Left forelimb (tissue), 1 donor: ENCODE measurements at regions not wholly inside any gene's neighbourhood (a gene's known extent, or its start where the extent isn't known, plus 50 kb on each side); places are given as distances from the start of the nearest gene placed in this dataset.

Source experiments
- DNase-seq: peaks from one replicate; pipeline ENCODE4 v3.0.0-alpha.2; 2018; ENCODE audit warnings: low spot score

DNA sequence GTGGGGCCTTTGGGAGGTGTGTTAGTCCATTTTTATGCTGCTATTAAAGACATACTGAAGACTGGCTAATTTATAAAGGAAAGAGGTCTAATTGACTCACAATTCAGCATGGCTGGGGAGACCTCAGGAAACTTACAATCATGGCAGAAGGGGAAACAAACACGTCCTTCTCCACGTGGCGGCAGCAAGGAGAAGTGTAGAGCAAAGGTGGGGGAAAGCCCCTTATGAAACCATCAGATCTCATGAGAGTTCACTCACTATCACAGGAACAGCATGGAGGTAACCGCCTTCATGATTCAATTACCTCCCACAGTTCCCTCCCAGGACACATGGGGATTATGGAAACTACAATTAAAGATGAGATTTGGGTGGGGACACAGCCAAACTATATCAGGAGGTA, 187.1 kb upstream of the OSR1 start:
- DNase-seq = no peak

GRCh38 chr2:19543663-19544383, 185.4 kb upstream of the OSR1 start:
- DNase-seq = no peak

- no peak for DNase-seq
Observed at GRCh38 chr2:19542796-19543662, 184.6 kb upstream of the OSR1 start.

- no peak for DNase-seq
Observed at GRCh38 chr2:19541884-19542283, 183.5 kb upstream of the OSR1 start.

DNA sequence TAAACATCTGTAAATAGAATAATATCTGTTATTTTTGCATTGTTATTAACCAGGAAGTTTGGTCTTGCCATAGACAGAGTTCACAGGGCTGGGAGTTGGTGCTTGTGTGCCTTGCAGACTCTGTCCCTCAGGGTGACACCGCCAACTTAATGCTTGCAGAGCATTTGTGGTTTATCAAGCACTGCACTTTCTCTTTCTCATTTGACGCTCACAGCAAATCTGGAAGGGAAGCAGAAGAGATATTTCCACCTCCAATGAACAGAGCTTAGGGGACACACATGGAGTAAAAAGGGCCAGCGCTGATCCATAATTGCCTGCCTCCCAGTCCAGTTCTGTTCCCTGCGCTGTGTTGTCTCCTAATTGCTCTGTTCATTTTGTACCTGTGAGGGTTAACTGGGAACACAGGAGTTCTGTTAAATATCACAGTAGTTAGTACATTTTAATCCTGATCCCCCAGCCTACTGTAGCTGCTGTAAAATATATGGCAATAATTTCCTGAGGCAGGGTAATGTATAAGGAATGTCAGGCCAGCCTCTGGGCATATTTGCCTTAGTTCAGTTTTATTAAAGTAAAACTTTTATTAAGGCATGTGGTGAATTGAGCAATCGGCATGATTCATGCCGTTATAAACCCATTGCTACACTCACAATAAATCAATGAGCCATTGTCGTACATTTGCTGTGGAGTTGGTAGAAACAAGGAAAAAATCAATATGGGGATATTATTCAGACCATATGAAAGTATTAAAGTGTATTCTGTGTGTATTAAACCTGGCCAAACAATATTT, 182.5 kb upstream of the OSR1 start:
- no peak for DNase-seq

DNA sequence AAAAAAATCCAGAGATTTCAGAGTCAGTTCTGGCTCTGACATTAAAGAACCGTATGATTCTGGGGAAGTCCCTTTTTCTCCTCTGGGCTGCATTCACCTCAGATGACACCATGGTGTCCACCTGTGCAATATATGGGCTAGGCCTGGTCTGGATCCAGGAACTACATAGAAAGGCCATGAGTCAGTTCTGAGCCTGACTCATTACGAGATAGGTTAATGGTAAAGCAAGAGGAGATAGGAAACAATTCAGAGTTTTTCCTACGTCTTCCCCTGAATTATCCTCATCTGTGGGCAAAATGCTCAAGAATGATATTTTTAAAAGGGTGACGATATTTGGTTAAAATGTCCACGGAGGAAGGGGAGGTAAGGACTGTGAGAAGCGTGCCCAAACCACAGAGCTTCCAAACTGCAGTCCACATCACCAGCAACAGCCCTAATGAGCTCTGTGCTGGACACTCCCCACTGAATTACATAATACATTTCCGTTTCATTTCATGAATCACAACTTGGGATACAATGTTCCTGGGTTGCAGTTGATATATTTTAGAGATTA, 180.1 kb upstream of the OSR1 start:
- DNase-seq = no peak

DNA sequence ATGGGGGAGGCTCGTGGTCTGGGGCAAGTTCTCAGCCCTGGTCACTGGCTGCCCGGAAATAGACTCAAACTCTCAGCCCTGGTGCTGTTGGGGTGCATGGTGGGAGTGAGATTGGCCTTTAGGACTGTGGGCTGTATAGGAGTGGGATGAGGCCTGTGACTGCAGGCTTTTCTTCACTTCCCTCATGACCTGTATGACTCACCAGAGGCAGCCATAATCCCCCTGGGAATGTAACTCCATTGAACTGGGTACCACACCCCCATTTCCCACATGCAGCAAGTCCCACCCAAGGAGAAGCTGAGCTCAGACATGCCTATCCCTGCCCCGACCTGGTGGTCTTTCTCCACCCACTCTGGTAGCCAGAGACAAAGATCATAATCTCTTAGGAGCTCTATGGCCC, 177.7 kb upstream of the OSR1 start:
- DNase-seq = no peak

DNA sequence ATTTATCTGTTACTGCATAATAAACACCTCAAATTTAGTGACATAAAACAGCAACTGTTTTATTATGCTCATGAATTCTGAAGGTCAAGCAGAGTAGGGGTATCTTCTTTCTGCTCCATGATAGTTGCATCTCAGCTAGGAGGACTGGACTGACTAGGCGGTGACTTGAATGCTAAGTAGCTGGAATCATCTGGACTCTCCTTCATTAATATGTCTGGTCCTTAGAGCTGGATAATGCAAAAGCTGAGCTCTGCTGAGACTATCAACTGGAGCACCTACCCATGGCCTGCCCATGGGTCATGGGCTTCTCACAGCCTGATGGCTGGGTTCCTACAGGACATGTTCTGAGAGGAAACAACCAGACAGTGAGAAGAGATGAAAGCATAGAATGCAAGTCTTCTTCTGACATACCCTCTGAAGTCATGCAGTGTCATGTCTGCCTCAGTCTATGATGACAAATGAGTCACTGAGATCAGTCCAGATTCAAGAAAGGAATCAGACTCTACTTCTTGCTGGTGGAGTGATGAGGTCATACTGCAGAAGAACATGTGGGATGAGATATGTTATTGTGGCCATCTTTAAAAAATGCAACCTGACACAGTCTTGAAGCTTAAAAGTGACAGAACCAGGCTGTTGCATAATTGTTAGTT, 174.2 kb upstream of the OSR1 start:
- no peak for DNase-seq

- DNase-seq = no peak
Observed at GRCh38 chr2:19529677-19530076, 171.3 kb upstream of the OSR1 start.

GRCh38 chr2:19527771-19528170, 169.3 kb upstream of the OSR1 start:
- no peak for DNase-seq

DNA sequence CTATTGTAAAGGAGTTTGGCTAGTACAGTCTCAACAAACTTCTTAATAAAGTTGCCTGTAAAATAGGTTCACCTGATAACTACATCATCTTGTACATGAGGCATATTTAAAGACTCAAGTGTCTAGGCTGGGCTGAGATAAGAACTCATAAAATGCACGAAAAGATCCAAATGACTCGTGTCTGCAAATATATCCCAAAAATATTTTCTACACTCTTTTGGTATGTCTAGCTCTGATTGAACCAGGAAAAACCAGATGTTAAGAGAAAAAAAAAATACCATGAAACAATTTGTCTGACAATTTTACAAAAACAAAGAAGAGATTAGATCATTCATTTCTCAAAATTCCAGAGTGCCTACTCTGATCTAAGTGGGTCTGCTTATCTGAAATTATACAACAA, 166.9 kb upstream of the OSR1 start:
- DNase-seq = no peak

- DNase-seq = no peak
Observed at GRCh38 chr2:19519045-19519444, 160.6 kb upstream of the OSR1 start.

DNA sequence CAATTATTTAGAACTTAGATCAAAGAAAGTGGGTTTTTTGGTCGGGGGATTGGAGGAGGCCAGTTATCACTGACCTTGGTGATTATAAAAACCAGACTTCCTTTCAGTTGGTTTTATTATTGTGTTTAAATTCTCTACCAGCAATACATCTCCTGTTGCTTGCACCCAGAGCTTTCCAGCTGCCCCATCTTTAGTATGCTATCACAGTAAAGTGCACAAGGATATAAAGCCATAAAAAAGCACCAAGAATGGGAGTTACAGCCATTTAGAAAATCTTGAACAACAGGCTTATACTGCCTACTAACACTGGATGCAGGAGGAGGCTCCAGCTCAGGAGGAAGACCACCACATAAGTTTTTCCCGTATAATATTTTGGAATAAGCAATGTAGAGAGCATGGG, 148.7 kb upstream of the OSR1 start:
- DNase-seq = no peak

- DNase-seq = no peak
Observed at GRCh38 chr2:19505199-19506136, 147.0 kb upstream of the OSR1 start.

DNA sequence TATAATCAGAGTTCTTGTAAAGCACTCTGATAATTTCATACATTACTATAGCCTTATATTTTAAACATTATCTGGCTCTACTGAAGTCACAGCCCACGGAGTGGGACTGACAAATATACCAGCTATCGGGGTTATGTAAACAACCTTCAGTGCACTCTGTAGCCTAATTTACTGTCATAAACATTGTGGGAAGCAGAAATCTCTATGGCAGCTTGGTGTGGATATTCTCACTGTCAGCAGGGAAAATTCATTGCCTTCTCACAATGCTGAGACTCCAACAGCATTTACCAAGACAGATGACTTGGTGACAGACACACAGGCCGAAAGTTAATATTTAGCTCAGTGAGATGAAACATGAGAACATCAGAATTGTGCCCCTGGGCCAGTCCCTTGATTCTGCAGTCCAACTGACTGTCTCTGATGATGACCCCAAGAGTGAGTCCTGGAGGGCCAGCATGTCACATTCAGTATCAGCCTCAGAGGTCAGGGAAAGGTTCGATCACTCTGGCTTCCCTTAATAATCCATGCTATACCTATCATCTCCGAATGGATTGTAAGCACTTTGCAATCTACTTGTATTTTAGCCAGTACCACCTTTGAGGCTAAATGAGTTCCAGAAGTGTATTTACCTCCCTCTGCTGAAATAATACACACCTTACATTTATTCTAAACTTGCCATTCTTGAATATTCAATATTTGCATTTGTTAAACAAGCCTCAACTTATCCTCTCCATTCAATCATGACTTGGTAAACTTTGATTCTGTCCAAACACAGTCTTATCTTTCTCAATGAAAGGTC, 146.2 kb upstream of the OSR1 start:
- no peak for DNase-seq

DNA sequence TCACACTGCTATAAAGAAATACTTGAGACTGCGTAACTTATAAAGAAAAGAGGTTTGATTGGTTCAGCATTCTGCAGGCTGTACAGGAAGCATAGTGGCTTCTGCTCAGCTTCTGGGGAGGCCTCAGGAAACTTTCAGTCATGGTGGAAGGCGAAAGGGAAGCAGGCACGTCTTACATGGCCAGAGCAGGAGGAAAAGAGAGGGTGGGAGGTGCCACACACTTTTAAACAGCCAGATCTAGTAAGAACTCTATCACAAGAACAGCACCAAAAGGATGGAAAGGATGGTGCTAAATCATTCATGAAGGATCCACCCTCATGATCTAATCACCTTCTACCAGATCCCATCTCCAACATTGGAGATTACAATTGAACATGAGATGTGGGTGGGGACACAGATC, 145.5 kb upstream of the OSR1 start:
- no peak for DNase-seq

GRCh38 chr2:19503406-19503805, 145.0 kb upstream of the OSR1 start:
- no peak for DNase-seq

DNA sequence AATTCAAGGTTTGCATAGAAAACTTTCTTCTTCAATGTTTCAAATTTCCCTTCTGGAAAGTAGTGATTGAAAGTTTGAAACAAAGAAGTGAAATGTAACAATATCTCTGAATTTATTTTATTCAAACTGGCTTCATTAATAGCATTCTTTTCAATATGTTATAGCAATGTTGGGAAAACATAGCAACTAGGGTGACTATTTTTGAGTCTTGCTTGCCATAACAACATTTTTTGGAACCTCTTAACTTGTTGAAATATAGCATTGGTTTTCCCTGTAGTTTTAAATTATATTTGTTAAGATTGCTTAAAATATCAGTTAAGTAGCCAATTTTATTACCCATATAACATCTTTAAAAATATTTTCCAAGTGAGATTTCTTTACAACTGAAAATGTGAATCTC, 141.7 kb upstream of the OSR1 start:
- DNase-seq = no peak

DNA sequence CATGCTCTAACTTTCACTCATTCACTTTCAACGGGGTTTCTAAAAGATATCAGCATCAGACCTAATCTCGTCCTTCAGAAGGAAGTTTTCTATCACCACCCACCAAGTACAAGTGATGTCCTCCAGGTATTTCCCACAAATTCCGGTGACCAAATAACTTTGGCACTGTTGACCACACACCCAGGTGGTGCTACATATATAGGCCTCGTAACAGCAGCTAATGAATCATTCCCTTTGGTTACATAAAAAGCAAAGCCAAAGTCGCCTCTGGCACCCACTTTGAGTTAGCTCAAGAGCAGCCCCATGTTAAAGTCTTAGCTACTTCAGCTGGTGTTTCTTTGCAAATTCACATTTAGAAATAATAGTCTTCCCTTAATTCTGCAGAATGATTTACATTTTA, 138.2 kb upstream of the OSR1 start:
- no peak for DNase-seq

GRCh38 chr2:19494241-19494640, 135.8 kb upstream of the OSR1 start:
- no peak for DNase-seq
